GM12872 (cell line): ENCODE measurements at regions not wholly inside any gene's neighbourhood (a gene's known extent, or its start where the extent isn't known, plus 50 kb on each side); places are given as distances from the start of the nearest gene placed in this dataset.

ENCODE experiments used
- CTCF ChIP-seq: IDR thresholded peaks from 3 replicates; pipeline ENCODE4 v1.5.1; 2011; ENCODE audit warnings: low read depth, mild to moderate bottlenecking, low read length, moderate library complexity; ENCODE audit not compliant: insufficient read depth

- no peak for TF ChIP-seq CTCF
Measured at GRCh38 chr1:147811273-147811672, 50.9 kb upstream of the GJA5 start.

GRCh38 chr1:147811751-147812150, 51.3 kb upstream of the GJA5 start:
- no peak for TF ChIP-seq CTCF

GRCh38 chr1:147812799-147813198, 52.4 kb upstream of the GJA5 start:
- no peak for TF ChIP-seq CTCF

GRCh38 chr1:147815503-147815902, 55.1 kb upstream of the GJA5 start:
- TF ChIP-seq CTCF, result no peak

GRCh38 chr1:147820761-147821297, 60.4 kb upstream of the GJA5 start:
- TF ChIP-seq CTCF, result no peak

GRCh38 chr1:147821883-147822282, 61.5 kb upstream of the GJA5 start:
- TF ChIP-seq CTCF, result no peak

GRCh38 chr1:147822292-147822691, 61.9 kb upstream of the GJA5 start:
- TF ChIP-seq CTCF, result no peak
